HG03521 (cell line): ENCODE measurements at regions not wholly inside any gene's neighbourhood (a gene's known extent, or its start where the extent isn't known, plus 50 kb on each side); places are given as distances from the start of the nearest gene placed in this dataset.

Source experiments
- ATAC-seq: cut with Tn5 transposase; IDR thresholded peaks from one replicate; pipeline ENCODE4 v1.9.1; 2021; ENCODE audit warnings: mild to moderate bottlenecking, moderate library complexity; ENCODE audit not compliant: unreplicated experiment

GRCh38 chr4:127162741-127163140 lies 470.0 kb upstream of the INTU start:
- no peak for ATAC-seq

DNA sequence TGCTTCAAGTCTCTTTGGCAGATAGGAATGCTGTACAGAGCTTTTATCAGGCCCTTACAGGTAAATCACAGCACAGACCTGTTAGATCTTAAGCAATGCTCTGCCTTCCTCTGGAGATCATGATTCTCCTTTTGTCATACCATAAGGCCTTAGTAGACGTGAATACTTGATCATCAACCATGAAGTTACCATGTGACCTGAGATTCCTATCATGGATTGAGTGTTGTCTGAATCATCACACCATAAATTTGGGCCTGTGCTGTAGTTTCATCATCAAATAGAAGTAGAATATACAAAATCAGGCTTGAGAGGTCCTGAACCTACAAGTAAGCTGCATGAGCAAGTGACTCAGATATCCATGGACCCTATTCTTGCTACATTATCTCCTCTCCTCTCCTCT lies 466.8 kb upstream of the INTU start:
- no peak for ATAC-seq

DNA sequence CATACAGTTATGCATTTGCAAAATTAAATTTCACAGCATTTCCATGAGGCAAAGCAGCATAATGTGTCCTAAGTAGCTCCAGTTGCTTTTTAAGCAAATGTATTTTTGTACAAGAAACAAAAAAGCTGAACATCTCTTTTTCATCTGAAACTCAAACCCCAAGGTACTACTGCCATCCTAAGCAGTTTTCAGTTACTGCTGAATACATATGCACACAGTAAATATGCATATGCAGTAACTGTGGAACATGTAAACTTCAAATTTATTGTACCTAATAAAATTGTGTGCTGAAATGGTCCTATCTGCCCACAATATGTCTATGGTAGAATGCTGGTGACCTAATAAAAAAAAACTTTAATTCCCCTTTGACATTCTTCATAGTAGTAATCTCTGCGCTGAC lies 458.6 kb upstream of the INTU start:
- ATAC-seq: no peak

- ATAC-seq: no peak
Observed at GRCh38 chr4:127174616-127175015, 458.1 kb upstream of the INTU start.

DNA sequence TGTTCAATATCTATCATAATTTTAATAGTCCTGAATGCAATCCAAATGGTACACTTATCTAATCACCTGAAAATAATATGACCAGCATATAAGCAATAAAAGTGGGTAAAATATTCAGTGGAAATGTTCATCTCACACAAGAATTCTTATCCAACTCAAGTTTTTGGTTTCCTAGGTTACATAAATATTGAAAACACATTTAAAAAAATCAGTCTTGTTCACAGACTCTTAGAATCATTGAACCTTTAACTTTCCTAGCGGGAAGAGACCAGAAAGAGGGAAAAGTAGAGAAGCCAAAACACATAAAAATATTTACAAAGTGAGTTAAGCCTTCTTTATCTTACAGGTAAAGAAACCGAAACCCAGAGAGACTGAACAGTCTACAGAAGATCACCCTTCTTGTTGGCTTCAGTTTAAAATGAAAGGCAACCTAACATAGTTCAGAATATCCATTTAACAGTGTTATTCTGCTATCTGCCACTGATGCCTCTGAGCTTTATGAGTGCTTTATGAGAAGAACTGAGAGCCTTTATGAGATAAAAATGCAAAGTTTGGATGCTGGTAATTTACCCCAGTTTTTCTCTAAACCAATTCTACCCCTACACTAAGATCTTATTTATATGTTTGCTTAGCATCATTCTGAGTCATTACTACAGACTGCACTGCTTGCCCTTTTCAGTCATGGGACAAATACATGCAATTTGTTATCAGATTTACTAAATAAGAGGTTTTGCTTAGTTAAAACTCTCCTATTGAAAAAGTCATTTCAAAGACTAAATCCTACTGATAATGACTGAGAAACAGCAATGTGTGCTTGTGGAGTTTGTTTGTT lies 453.3 kb upstream of the INTU start:
- no peak for ATAC-seq

- ATAC-seq: no peak
Observed at GRCh38 chr4:127181001-127181400, 451.8 kb upstream of the INTU start.

GRCh38 chr4:127182687-127183086 lies 450.1 kb upstream of the INTU start:
- ATAC-seq: no peak

DNA sequence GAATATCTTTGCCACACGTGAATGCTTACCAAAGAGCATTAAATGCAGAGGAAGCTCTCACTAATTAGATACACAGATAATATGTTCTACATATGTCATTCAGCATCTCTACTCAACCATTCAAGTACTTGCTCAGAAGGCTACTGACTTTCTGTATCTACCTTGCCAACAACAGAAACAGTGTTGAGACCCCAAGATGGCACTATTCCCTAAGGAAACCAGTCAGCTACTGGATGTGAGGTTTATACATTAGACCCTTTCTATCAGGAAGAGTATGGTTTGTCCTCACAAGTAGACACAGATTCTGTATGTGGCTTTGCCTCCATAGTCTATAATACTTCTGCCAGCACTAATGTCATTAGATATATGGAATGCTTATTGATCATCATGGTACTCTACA lies 443.9 kb upstream of the INTU start:
- no peak for ATAC-seq

DNA sequence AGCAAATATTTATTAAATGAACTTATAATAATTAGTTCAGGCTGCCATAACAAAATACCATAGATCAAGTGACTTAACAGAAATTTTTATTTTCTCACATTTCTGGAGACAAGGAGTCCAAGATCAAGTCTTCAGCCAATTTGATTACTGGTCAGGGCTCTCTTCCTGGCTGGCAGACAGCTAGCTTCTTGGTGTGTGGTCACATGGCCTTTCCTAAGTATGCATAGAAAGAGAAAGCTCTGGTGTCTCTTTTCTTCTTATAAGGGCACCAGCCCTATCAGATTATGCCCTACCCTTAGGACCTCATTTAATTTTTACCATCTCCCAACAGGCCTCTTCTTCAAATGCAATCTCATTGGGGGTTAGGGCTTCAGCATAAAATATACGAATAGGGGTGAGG lies 438.5 kb upstream of the INTU start:
- ATAC-seq: no peak

DNA sequence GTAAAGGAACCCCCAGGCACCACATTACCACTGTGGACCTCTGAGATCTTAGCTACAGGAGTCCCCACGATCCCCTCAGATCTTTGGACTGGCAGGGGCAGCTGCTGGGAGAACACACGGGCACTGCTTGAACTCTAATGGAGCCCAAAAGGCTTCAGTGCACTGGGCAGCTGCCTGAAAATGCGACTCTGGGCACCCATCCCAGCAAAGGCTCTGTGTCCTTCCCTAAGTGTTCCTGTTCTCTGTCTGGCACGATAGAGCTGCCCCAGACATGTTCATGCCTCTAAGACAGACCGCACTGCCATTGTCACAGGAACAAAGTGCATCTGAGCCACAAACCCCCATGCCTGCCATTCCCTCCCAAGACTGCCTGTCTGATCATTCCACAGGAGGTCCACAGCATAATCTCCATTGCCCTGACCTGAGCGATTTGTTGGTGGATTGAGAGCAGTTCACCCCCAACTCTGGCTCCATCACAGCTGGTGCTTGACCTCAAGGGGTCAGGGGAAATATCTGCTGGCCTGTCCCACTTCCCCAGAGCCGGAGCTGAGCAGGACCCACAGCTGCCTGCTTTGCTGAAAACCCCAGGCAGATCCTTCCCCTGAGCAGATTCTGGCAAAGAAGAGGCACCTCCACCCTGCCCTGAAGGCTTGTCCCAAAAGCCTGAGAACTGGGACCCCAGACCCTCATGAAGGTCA lies 436.0 kb upstream of the INTU start:
- no peak for ATAC-seq

- no peak for ATAC-seq
Observed at GRCh38 chr4:127203562-127204200, 429.1 kb upstream of the INTU start.

DNA sequence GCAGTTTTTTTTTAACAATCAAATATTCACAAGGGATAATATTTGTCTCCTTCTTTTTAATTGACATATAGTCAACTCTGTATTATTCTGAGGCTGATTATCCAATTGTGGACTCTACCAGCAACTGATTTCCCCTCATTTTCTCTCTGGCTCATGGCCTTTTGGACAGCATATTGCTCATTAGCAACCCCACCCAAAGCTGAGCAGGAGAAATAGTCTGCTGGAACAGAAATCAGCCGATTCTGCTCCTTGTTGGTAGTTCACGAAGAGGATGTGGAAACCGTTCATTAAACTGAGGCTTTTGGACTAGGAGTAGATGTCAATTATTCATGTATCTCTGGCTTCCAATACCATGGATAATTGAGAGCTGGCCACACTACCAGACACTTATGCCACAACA lies 428.4 kb upstream of the INTU start:
- ATAC-seq: no peak

- no peak for ATAC-seq
Observed at GRCh38 chr4:127209580-127210095, 423.1 kb upstream of the INTU start.

- ATAC-seq: no peak
Observed at GRCh38 chr4:127210893-127211649, 421.7 kb upstream of the INTU start.

DNA sequence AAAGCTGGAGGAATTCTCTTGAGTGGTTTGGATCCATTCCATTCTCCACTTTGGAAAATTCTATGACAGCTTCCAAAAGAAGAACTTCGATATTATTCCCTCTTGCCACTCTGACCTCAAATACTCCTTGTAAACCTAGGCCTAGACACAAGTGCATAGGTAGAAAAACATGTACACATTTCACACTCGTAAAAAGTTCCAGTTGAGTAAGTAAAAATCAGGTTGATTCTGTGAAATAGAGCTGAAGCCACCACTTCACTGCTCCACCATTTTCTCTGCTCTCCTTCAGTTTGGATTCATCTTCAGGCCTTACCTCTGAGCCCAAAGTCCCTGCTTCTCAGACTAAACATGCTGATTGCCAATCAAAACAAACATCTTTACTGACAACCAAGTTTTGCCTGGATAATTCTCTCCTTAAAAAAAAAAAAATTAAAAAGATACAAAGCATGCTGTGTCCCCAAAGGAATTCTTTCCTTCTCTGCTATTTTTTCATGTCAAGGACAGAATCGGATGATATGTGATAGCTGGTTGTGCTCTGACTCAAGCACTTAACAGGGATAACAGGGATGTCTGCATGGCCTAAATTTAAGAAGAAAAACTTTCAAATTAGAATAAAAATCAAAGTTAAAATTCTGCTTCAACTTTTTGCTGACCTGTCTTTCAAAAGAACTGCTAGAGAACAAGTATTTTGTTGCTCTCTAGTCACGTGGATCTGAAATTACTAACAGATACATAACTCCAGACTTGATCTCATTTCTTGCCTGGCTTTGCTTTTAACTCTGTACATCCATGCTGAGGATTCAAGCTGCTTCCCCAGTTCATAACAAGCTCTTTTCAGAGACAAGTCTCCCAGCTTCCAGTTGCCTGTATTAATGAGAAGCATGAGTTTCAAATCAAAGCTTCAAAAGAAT lies 420.9 kb upstream of the INTU start:
- no peak for ATAC-seq

GRCh38 chr4:127212701-127213100 lies 420.1 kb upstream of the INTU start:
- no peak for ATAC-seq

DNA sequence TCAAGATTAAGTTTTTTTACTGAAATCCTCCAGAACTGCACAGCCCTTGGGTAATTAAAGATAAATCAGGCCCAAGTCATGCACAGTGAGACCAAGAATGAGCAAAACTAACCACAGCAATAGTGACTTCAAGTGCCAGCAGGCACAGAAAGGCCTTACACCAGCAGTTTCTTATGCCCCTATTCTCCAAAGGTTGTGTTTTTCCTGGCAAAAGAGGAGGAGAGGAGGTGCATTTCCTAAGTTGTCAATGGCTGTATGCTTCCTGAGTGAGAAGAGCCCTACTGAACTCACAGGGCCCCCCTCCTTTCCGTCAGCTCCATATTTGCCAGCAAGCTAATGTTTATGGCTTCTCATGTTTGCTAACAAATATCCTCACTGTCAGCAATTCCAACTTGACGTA lies 418.7 kb upstream of the INTU start:
- no peak for ATAC-seq

GRCh38 chr4:127214931-127215330 lies 417.8 kb upstream of the INTU start:
- ATAC-seq: no peak

- ATAC-seq: no peak
Observed at GRCh38 chr4:127217586-127218229, 415.0 kb upstream of the INTU start.

DNA sequence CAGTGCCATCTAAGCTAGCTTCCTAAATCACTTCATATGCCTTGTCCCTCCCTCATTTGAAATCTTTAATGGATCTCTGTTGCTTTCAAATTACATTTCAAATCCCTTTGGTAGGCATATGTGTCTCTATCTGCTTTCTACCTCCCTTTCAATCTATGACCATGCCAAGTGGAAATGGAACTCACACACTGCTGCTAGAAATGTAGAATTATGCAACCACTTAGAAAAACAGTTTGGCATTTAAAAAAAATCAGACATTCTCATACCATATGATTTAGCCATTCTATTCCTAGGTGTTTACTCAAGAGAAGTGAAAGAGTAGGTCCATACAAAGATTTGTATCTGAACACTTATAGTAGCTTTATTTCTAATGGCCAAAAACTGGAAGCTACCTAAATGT lies 413.5 kb upstream of the INTU start:
- ATAC-seq: no peak
